ENCODE measurements at regions not wholly inside any gene's neighbourhood (a gene's known extent, or its start where the extent isn't known, plus 50 kb on each side); places are given as distances from the start of the nearest gene placed in this dataset.

GRCh38 chr15:96764501-96764900 lies 434.0 kb downstream of the NR2F2 start:
- TF ChIP-seq CTCF (IDR thresholded peaks at IDR 0.05; ENCODE audit: poor library complexity) (no peak), EZH2phosphoT487 (IDR thresholded peaks at IDR 0.05; ENCODE audit: low read depth, severe bottlenecking, unreplicated experiment) (no peak), EZH2 (IDR thresholded peaks at IDR 0.05; ENCODE audit: borderline replicate concordance) (no peak)
